ENCODE measurements at regions not wholly inside any gene's neighbourhood (a gene's known extent, or its start where the extent isn't known, plus 50 kb on each side); places are given as distances from the start of the nearest gene placed in this dataset.

DNA sequence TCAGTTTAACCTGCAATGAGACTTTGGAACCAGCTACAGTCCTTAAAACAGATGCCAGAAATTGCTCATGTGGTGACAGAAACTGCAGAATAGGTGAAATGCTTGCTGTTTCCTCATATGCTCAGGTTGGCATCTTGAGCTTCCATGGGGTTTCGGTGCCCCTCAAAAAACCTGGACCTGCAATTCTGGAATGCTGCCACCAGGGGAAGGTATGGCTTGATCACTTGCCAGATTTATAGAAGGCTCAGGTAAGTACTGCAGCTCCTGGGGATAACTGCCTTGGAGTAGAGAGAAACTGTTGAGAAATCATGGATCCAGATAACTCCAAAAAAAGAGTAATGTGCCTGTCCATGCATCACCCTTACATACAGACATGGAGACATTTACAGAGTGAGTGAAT lies 113.0 kb downstream of the CTTN start:
- TF ChIP-seq, protein P1, sequence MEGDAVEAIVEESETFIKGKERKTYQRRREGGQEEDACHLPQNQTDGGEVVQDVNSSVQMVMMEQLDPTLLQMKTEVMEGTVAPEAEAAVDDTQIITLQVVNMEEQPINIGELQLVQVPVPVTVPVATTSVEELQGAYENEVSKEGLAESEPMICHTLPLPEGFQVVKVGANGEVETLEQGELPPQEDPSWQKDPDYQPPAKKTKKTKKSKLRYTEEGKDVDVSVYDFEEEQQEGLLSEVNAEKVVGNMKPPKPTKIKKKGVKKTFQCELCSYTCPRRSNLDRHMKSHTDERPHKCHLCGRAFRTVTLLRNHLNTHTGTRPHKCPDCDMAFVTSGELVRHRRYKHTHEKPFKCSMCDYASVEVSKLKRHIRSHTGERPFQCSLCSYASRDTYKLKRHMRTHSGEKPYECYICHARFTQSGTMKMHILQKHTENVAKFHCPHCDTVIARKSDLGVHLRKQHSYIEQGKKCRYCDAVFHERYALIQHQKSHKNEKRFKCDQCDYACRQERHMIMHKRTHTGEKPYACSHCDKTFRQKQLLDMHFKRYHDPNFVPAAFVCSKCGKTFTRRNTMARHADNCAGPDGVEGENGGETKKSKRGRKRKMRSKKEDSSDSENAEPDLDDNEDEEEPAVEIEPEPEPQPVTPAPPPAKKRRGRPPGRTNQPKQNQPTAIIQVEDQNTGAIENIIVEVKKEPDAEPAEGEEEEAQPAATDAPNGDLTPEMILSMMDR (IDR thresholded peaks at IDR 0.05) = no peak
- no peak for TF ChIP-seq POLR2A (IDR thresholded peaks at IDR 0.05)
